ENCODE measurements at regions not wholly inside any gene's neighbourhood (a gene's known extent, or its start where the extent isn't known, plus 50 kb on each side); places are given as distances from the start of the nearest gene placed in this dataset.

GRCh38 chrX:124641737-124642491 is 295.6 kb downstream of the SH2D1A start:
- TF ChIP-seq CTCF (IDR thresholded peaks at IDR 0.05) = no peak
- no peak for TF ChIP-seq POLR2A (IDR thresholded peaks at IDR 0.05)

All from adrenal gland (tissue), 5 donors.